Hematopoietic multipotent progenitor cell treated with erythropoietin and hydrocortisone succinate and interleukin-3 and kit ligand, for 8 days (in vitro differentiated cells): ENCODE measurements at regions not wholly inside any gene's neighbourhood (a gene's known extent, or its start where the extent isn't known, plus 50 kb on each side); places are given as distances from the start of the nearest gene placed in this dataset.
"Not testable (repeated sequence)": the region's sequence is repeated elsewhere in the genome, so short reads cannot be mapped to it uniquely, and the experiment has no call there.

Experiments used
- DNase-seq: peaks from one replicate; pipeline ENCODE4 v3.0.0-alpha.2; 2015

DNA sequence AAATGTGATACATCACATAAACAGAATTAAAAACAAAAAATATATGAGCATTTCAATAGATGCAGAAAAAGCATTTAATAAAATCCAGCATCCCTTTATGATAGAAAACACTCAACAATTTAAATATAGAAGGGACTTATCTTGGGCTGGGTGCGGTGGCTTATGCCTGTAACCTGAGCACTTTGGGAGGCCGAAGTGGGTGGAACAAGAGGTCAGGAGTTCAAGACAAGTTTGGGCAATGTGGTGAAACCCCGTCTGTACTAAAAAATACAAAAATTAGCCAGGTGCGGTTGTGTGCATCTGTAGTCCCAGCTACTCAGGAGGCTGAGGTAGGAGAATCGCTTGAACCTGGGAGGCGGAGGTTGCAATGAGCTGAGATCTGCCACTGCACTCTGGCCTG is 409.1 kb downstream of the ICE1 start:
- not testable (repeated sequence) for DNase-seq

DNA sequence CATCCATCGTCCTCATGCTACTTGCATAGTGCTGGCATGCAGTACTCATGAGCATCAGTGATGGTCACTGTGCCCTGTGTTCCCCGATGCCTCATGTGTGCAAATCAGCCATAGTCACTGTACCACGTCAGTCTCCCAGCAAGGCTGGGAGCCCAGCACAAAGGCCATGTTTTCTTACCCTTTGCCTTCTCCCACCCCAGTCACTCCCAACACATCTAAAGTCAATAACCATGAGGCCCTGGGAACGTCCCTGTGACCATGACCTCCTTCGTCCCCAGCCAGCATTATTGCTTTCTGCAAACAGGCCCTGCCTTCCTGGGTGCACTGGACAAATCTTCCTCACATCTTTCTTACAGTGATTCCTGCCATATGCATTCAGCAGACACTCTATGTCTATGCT is 406.1 kb downstream of the ICE1 start:
- DNase-seq: no peak

DNA sequence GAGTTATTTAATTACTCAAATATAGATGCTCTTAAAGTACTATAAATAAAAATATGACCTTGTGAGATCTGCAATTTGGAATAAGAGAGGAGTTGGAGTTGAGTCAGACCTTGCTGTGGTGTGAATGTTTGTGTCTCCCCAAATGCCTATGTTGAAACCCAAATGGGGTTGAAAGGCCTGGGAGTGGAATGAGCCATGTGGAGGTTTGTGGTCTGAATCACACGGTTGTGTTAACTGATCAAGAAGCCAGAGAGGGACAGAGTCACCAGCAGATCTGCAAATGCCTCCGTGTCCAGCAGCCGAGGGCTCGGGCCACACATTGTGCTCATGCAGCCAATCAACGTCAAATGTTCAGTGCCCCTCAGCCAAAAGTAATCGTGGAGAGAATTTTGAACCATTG is 404.4 kb downstream of the ICE1 start:
- no peak for DNase-seq

DNA sequence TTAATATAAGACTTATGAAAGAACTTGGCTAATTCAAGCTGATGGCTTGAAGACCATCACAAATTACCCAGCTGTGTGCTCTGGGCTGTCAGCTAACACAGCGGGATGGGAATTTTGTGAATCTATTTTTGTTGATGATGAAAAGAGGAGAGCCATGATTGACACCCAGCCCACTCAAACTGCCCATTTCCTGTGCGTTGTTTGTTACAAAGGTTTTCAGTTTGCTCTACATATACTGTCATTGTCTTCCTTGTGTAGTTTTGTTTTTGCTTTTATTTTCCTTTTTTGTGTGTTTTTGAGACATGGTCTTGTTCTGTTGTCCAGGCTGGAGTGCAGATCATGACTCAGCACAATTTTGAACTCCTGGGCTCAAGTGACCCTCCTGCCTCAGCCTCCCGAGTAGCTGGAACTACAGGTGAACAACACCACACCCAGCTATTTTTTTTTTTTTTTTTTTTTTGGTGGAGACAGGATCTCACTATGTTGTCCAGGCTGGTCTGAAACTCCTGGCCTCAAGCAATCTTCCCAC is 400.3 kb downstream of the ICE1 start:
- no peak for DNase-seq

DNA sequence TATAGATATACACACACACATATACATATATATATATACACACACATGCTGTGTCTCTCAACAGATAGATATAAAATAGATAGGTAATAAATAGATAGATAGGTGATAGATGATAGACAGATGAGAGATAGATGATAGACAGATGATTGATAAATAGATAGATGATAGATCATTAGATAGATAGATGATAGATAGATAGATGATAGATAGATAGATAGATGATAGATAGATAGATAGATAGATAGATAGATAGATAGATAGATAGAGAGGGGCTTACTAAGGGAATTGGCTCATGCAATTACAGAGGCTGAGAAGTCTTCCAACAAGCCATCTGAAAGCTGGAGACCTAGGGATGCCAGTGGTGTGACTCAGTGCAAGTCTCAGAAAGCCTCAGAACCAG is 394.5 kb downstream of the ICE1 start:
- no peak for DNase-seq

DNA sequence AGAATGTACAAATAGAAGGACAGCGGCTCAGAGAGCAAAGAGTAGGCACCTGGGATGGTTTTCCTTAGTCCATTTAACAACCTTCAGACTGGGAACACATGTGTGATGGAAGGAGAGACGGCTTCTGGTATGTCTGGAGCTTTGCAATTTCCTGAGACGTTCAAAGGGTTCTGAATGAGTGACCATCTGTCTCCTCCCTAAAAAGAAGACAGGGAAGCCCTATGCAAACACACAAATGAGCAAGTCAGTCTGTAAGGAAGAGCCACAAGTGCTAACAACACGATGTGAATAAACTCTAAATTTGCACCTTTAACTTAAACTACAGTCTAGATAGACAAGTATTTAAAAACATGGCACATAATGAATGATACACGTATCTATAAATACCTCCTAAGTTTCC is 391.0 kb downstream of the ICE1 start:
- no peak for DNase-seq

DNA sequence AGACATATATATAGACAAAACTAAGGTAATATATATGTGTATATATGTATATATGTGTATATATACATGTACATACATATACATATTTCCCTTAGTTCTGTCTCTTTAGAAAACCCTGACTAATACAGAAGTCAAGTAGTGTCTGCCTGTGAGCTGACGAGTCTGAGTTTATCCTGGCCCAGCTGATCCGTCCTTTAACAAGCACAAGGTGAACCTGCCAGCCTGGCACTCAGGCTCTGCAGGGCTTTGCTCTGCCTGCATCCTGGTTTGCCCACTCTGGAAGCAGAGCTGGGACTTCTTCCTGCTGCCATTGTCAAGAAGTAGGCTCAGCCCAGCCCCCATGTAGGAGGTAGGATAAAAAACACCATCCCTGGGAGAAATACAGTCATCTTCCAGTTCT is 388.0 kb downstream of the ICE1 start:
- no peak for DNase-seq

DNA sequence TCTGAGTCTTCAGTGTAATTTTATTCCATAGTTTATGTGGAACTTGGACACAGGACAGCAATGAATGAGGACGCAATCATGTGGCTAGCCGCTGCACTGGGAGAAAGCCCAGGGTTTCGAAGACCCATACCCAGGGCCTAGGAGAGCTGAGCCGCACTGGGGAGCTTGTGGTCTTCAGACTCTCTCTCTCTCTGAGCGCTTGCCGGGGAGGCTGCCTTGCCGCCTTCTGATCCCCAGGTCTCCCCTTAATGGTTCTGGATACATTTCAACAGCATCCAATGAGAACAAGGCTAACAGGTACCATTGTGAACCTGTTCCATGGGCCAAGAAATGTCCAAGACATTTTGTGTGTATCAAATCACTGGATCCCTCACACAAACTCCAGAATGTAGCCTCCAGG is 383.4 kb downstream of the ICE1 start:
- DNase-seq: no peak

DNA sequence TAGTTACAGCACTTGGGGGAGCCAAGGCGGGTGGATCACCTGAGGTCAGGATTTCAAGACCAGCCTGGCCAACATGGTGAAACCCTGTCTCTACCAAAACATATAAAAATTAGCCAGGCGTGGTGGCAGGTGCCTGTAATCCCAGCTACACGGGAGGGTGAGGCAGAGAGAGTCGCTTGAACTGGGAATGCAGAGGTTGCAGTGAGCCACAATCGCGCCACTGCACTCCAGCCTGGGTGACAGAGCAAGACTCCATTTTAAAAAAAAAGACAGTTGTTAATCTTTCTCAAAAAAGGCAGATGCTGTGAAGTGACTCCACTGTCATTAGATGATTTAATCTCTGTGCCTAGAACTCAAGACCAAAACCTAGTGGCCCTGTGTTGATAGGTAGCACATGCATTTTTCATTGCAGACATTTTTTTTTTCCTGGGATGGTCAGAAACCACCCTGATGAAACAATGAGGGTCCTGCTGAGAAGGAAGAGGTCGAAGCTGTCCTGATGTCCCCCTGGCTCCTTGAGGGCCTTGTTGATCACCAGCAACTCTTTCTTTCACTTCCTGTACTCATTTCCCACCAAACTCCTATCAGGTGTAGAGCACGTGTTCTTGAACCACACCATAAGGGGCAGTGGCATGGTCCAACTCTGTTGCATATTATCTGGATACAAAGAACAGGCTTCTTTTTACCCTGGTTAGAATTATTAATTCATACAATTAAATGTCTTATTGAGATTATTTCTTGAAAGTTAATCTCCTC is 382.2 kb downstream of the ICE1 start:
- DNase-seq: no peak

DNA sequence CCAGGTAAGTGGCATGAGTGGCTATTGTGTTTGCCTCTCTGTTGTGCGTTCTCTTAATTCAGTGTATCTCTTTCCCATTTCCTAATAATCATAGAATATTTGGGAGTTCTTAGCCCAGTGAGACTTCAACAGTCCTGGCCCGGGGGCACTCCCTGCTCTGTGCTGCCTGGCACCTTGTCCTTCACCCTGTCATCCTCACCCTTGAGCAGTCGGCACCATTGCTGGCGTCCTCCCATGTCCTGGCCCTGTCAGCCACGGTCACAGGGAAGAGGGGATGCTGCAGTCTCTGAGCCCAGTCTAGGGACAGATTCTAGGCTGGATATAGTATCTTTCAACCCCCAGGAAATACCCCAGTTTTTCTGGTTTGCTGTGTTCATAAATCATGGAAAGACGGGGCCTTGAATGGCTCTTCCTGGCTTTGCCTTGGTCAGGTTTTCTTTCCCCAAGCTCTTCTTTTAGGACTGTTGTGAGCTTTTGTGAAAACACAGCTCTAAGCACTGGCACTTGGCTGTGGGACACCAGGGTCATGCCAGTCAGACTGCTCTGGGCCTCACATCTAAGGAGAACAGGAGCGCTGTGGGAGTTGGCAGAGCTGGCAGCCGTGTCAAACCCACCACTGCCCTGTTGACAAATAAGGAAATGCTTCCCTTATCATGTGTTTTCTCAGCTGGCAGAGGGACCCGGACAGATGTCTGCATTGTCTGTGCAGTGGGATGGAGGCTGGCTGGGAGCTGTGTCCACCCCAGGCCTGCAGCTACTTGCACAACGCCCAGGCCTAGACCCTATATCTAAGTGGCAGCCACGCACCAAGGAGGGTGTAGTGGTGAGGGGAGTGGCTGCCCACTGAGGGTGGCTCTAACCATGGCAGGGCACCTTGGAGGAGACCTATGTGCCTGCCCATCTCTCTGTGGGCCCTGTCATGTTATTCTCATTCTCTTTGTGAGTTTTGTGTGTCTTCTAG is 378.6 kb downstream of the ICE1 start:
- no peak for DNase-seq

DNA sequence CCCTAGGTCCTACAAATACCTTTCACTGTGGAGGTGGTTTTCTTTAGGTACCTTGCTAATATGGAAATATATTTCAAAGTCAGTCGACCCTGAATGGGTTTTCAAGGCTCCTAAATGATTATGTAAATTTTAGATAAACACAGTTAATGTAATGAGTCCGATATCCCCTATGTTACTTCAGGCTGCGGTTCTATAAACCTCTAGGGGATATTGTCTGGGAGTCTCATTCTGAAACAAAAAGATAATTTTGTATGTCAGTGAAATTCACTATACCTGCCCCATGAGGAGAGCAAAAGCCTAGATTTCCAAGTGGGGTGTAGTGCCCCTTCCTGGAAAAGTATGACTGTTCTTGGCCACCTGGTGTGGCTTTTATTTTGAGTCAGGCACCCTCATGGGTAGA is 377.3 kb downstream of the ICE1 start:
- no peak for DNase-seq

DNA sequence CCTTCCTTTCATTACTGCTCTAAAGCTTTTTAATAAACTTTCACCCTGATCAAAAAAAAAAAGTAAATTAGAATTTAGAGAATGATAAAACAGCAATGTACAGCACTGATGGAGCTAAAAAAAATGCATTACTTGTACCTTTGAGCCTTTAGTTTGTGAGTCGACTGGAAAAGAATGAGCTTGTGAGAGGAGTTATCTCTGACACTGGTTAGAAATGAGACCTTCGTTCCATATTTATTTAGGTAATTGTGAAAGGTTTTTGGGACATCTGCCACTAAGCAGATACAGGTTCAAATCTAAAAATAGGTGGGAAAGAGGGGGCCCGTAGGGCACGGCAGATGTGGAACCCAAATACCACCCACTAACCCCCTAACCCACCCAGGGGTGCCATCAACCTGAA is 376.8 kb downstream of the ICE1 start:
- DNase-seq: no peak

DNA sequence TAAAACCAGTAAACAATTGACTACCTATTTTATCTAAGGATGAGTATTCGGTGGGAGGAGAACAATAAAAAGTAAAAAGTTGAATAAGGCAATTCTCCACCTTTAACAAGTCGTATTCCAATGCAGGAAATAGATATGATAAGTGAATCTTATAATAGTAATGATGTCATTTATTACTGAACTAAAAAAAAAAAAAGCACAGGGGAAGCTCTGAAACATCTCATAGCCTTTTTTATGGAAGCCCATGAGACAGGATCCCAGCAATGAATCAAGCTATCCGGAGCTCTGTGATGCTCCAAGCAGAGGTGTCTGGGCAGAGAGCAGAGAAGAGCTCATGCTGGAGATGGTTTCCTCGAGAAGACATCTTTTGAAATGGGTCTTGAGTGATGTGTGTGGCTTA is 376.0 kb downstream of the ICE1 start:
- no peak for DNase-seq

DNA sequence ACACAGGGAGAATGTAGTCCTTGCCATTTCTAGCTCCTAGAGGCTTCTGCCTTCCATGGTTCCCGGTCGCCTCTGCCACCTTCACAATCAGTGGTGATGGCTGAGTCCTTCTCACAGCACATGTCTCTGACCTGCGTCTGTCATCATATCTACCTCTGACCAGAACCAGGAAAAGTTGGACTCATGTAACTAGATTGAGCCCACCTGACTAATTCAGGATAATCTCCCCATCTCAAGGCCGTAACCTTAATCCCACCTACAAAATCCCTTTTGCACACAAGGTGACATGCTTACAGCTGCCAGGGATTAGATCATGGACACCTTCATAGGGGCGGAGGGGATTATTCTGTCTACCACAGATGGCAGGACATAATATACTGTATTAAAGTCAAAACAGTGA is 375.6 kb downstream of the ICE1 start:
- no peak for DNase-seq

DNA sequence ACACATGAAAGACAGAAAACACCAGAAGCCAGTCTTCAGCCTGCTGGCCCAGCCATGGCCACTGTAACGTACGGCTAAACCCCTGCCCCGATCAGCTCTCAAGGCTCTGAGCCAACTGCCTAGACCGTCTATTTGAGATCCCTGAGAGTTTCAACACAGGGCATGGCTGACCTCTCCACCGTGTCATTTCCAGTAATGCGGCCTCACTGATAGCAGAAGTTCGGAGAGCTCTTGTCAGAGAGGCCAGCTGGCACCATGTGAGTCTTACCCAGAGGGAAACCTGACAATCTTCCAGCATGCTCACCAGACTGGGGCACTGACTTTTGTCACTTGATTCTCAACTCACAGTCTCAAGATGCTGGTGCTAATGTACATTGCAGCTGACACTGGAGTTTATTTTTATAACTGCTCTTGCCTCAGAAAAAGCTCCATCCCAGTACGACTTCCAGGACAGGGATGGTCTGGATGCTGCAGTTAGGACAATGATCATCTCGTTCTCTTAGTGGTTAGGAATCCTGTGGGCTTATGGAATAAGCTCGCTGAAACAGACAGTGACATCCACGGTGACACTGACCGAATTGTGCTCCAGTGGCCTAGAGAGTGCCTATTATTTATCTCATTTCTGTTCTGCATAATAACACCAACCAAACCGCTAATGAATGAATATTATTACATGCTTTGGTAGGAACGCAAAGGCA is 372.7 kb downstream of the ICE1 start:
- no peak for DNase-seq

DNA sequence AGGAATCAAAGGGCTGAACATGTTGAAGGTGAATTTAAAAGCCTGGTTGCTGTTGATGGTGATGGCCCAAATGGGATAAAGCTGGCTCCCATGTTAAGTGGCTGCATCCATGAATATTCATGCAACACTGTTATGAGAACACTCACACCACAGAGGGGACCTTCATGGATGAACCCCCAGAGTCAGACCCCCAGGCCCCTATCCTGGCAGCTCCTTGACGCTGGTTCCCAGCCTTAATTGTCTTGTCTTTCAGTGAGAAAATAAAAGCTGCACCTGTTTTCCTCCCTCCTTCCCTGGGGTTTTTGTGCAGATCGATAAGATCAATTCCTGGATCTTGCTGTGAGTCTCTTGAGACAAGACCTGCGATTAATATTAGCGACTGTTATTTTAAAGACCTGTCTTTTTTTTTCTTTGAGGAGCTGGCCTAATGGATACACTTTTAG is 371.7 kb downstream of the ICE1 start:
- no peak for DNase-seq

DNA sequence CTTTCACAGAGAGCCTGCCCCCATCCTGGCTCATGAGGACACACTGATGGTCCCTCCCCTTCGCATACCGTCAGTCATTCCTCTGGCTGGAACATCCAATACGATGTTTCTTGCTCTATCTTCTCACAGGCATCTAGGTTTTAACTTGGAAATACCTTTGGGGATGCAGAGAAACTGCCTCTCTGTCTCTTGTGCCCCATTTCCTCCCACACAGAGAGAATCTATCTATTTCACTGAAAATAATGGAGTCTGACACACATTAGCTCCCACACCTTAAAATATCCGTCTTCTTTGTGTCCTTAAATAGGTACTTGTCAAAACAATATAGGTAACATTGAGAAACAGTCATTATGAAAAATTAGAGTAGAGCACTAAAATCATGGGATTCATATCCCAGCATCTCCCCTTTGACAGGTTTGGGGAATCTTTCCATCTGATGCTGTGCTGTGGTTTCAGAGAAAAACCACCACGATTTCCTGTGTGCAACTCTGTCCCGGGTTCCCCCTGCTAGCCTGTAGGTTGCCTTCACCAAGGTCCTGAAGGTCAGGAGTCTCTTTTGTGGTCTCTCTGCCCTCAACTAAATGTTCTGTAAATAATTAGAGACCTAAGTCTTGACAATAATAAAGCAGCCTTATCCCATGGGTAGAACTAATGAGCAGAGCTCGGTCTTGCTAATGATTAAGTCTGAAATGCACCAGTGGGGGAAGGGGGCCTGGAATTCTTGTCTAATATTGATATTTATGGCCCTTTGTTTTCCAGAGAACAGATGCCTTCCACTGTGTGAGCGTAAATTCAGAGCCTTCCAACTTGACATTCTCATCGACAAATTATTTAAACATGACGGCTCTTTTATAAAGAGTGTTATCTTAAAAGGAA is 371.0 kb downstream of the ICE1 start:
- no peak for DNase-seq

DNA sequence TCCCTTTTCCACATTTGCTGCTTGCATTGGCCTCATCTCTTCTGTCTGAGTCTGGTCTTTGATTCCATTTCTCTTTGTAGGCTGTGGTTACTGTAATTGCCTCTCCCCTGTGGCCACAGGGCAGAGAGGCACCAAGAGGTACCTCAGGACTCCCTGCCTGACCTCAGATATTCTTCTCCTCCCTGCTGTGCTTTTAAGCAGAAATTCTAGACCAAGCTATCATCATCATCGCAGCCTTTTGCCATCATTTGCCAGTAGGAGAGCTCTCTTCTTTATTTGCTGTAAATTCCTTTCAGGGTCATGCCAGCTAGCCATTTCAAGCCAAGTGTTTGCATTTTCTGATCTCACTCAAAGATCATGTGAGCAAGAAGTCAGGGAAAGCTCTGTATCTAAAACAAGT is 369.6 kb downstream of the ICE1 start:
- DNase-seq: no peak

DNA sequence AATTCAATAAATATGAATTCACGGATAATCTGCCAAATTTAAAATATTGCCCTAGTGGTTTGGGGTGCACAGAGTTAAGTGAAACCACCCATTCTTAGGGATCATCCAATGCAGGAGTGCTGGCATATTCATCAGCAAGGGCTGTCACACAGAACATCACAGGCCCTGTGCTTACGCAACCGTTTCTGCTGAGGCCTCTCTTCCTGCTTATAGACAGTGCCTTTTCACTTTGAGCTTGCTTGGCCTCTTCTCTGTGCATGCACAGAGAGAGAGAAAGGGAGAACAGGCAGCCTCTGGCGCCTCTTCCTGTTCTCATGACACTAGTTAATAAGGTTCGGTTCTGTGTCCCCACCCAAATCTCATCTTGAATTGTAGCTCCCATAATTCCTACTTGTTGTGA is 366.3 kb downstream of the ICE1 start:
- no peak for DNase-seq

DNA sequence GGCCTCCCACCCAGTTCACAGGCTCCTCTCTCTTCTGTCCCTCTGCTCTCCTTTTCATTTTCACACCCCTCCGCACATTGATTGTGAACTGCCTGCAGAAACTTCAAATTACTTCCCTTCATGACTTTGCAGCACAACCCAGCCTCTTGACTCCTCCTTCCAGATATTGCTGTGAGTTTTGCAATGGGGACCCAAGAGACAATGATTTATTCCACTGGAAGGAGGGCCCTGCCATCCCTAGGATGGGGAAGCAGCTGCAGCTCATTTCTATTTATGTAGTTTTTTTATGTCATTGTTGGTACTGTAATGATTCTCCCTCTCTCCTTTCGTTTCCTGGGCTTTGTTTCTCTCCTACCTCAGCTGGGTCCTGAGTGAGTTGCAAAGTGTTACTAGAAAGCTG is 364.9 kb downstream of the ICE1 start:
- DNase-seq: no peak

DNA sequence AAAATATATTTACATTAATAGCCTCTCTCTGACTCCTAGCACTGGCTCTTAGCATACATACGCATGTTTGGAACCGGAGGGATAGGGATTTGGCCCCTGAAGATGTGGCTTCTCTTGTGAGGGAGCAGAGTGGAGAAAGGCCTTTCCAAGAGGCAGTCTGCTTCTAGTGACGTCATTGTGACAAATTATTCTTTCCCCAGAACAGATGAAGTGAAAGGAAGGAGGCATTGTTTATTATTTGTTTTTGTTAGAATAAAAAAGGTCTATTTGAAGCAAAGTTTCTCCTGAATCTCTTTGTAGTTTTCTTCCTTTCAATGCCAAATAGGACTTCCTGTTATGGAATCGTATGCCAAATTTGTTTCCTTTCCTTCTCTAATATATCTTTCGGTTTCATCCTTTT is 361.6 kb downstream of the ICE1 start:
- no peak for DNase-seq

DNA sequence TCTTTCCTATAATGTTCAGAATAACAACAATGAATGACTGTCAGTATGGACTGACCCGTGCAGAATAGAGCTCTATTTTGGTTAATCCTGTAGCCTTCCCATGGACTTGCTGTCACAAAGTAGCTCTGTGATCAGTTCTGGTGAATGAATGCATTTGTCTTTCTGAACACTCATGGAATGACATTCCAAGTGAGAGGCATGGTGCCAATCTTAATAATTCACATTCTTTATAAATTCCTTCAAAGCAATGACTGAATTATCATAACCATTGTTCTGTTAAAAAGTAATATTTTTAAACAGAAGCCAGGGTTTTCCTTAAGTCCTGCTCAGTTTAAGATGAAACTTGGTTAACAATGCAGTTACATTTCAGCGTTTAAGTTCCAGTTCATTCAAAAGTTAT is 360.5 kb downstream of the ICE1 start:
- no peak for DNase-seq
